GM10266 (cell line): ENCODE measurements at regions not wholly inside any gene's neighbourhood (a gene's known extent, or its start where the extent isn't known, plus 50 kb on each side); places are given as distances from the start of the nearest gene placed in this dataset.

Experiments used
- DNase-seq: peaks from one replicate; pipeline ENCODE4 v3.0.0; 2012; ENCODE audit errors: extremely low spot score
- CTCF ChIP-seq: IDR thresholded peaks from 2 replicates; pipeline ENCODE4 v1.5.1; 2012; ENCODE audit warnings: mild to moderate bottlenecking, low read depth; ENCODE audit not compliant: control insufficient read depth, insufficient read depth; ENCODE audit errors: missing control alignments

DNA sequence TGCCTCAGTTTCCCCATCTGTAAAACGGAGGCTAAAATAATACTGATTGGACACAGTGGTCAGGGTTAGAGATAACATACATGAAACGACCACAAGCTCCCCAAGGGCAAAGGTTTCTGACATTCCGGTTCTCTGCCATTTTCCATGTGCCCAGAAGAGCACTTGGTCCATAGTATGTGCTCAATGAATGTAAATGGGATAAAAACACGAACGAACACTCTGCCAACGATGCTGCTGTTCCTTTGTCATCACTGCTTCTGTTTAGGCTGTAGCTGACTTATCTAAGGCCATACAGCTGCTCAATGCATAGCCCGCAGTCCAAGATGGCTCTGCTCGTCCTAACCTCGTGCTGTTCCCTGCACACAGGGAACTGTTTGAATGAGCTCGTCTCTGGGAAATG is 102.0 kb downstream of the RMI2 start:
- TF ChIP-seq CTCF: no peak

GRCh38 chr16:11447836-11448235 is 102.6 kb downstream of the RMI2 start:
- no peak for TF ChIP-seq CTCF
- DNase-seq: no peak

More for the DNA sequence above, 102.0 kb downstream of the RMI2 start:
- DNase-seq: no peak

GRCh38 chr16:11448796-11449416 is 103.6 kb downstream of the RMI2 start:
- no peak for DNase-seq
- TF ChIP-seq CTCF: no peak

DNA sequence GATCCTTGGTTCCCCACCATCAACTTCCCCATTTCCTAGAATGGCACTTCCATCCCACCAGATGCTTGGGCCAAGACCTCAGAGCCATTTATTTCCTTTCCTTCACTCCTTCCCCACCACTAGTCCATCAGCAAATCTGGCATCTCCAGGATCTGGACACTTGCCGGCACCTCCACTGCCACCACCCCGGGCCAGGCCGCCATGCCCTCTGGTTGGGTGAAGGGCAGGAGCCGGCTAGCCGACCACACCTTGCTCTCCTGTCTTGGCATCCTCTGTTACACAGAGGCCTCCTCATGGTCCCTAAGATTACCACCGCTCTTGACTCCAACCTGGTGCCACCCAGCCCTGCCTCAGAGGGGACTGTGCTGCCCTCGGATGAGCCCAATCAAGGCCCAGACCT is 104.5 kb downstream of the RMI2 start:
- no peak for TF ChIP-seq CTCF
- no peak for DNase-seq

- DNase-seq: no peak
- TF ChIP-seq CTCF: no peak
These were observed 104.9 kb downstream of the RMI2 start for GRCh38 chr16:11450136-11450535.

- TF ChIP-seq CTCF: no peak
- DNase-seq: no peak
These were observed 107.0 kb downstream of the RMI2 start for GRCh38 chr16:11452298-11452697.

DNA sequence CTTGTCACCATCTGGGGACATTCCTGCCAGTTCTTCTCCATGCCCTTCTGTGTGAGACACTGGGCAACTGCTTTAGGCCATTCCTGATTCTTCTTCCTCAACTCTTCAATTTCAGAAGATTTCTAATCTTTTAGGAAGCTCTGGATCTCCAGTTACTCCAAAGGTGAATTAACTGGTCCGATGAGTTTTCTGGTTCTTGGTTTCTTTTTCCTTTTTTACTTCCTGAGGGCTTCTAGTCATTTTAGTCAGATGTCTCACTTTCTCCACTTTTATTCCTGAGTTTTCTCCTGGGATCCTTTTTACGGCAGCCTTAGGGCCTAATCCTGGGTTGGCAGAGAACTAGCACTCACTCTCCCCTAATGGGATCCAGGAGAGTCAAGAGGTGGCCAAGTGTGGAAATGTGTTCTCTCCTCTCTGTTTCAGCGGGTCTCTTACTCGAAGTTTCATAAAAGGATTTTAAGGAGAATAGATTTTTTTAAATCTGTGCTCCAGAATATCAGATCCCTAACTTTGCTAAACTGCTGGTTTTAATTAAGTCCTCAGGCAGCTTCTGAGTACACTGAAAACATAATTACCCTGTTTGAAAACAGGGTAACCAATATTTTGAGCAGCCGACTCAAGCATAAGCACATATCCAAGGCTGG is 107.6 kb downstream of the RMI2 start:
- TF ChIP-seq CTCF: no peak
- DNase-seq: no peak
